CD14-positive monocyte (primary cell): ENCODE measurements at regions not wholly inside any gene's neighbourhood (a gene's known extent, or its start where the extent isn't known, plus 50 kb on each side); places are given as distances from the start of the nearest gene placed in this dataset.

Experiments used
- DNase-seq, 3 donors: peaks; one replicate each; pipeline ENCODE4 v3.0.0-alpha.2; 2011 to 2022
- H2AFZ ChIP-seq: 2 replicates; pipeline ENCODE4 v1.6.0; 2012; ENCODE audit warnings: mild to moderate bottlenecking, low read depth, low read length, inconsistent platforms; ENCODE audit not compliant: insufficient read depth, poor library complexity, severe bottlenecking
- H3K27ac ChIP-seq, 2 donors: 1 replicate in 1 of 2; 2 replicates in 1 of 2; pipeline ENCODE4 v1.5.1; 2012 to 2013; ENCODE audit warnings: low read length in 2 of 2, control low read depth in 1 of 2, inconsistent platforms in 1 of 2, low read depth in 1 of 2, mild to moderate bottlenecking in 1 of 2
- H3K27me3 ChIP-seq, 2 donors: one replicate each; pipeline versions ENCODE4 v1.6.0 to v1.6.1; 2011 to 2013; ENCODE audit warnings: low read length in 2 of 2; ENCODE audit not compliant: control insufficient read depth in 2 of 2, insufficient read depth in 2 of 2
- H3K36me3 ChIP-seq, 2 donors: replicated peaks in 1 of 2; 1 replicate in 1 of 2; 2 replicates in 1 of 2; pipeline versions ENCODE4 v1.5.1 to v1.6.1; 2012 to 2013; ENCODE audit warnings: low read length in 2 of 2, control low read depth in 1 of 2, inconsistent platforms in 1 of 2, mild to moderate bottlenecking in 1 of 2; ENCODE audit not compliant: insufficient read depth in 2 of 2, control insufficient read depth in 1 of 2
- H3K4me1 ChIP-seq, 2 donors: 1 replicate in 1 of 2; 2 replicates in 1 of 2; pipeline versions ENCODE4 v1.5.1 to v1.6.1; 2012 to 2013; ENCODE audit warnings: low read length in 2 of 2, control low read depth in 1 of 2, inconsistent platforms in 1 of 2, mild to moderate bottlenecking in 1 of 2, moderate library complexity in 1 of 2; ENCODE audit not compliant: insufficient read depth in 2 of 2, control insufficient read depth in 1 of 2
- H3K4me2 ChIP-seq: replicated peaks from 2 replicates; pipeline ENCODE3; 2012; ENCODE audit warnings: low read length, moderate library complexity, mild to moderate bottlenecking; ENCODE audit not compliant: poor library complexity, severe bottlenecking; ENCODE audit errors: extremely low read depth
- H3K4me3 ChIP-seq, 3 experiments: fragments of 200-600 bp in 1 of 3; sonication (generic) in 1 of 3; replicated peaks in 1 of 3; 1 replicate in 2 of 3; 2 replicates in 1 of 3; pipeline ENCODE4 v1.5.1; 2011 to 2013; ENCODE audit warnings: low read length in 3 of 3, mild to moderate bottlenecking in 3 of 3, control low read depth in 2 of 3, low read depth in 2 of 3, inconsistent platforms in 1 of 3, moderate library complexity in 1 of 3
- H3K79me2 ChIP-seq: 2 replicates; pipeline ENCODE4 v1.6.0; 2012; ENCODE audit warnings: mild to moderate bottlenecking, control low read depth, inconsistent platforms, low read length, moderate library complexity; ENCODE audit not compliant: insufficient read depth
- H3K9ac ChIP-seq: 2 replicates; pipeline ENCODE4 v1.6.0; 2017; ENCODE audit warnings: low read length, mild to moderate bottlenecking; ENCODE audit not compliant: insufficient read depth, poor library complexity, severe bottlenecking
- H3K9me3 ChIP-seq, 2 donors: replicated peaks in 1 of 2; 1 replicate in 1 of 2; 2 replicates in 1 of 2; pipeline versions ENCODE4 v1.5.1 to v1.6.1; 2012 to 2013; ENCODE audit warnings: low read length in 2 of 2, control low read depth in 1 of 2; ENCODE audit not compliant: control insufficient read depth in 1 of 2, insufficient read depth in 1 of 2
- H4K20me1 ChIP-seq: 2 replicates; pipeline ENCODE4 v1.6.0; 2012; ENCODE audit warnings: mild to moderate bottlenecking, low read length, control low read depth, moderate library complexity; ENCODE audit not compliant: insufficient read depth
- H3K27ac Mint-ChIP-seq, 7 donors: one replicate each; pipeline ENCODE4 v1.8.0; 2020; ENCODE audit warnings: mild to moderate bottlenecking in 7 of 7, mixed read lengths in 7 of 7, moderate library complexity in 6 of 7, inconsistent platforms in 2 of 7
- H3K27me3 Mint-ChIP-seq, 3 donors: one replicate each; pipeline ENCODE4 v1.8.0; 2021 to 2022; ENCODE audit warnings: low read depth in 3 of 3, mild to moderate bottlenecking in 3 of 3, mixed read lengths in 3 of 3, moderate library complexity in 3 of 3, inconsistent platforms in 1 of 3
- H3K36me3 Mint-ChIP-seq, 2 donors: one replicate each; pipeline ENCODE4 v1.8.0; 2020; ENCODE audit warnings: mixed read lengths in 2 of 2, inconsistent platforms in 1 of 2, mild to moderate bottlenecking in 1 of 2
- H3K4me1 Mint-ChIP-seq: one replicate; pipeline ENCODE4 v1.8.0; 2020; ENCODE audit warnings: mild to moderate bottlenecking, mixed read lengths
- H3K4me3 Mint-ChIP-seq, 2 donors: one replicate each; pipeline ENCODE4 v1.8.0; 2020; ENCODE audit warnings: mild to moderate bottlenecking in 2 of 2, mixed read lengths in 2 of 2, moderate library complexity in 1 of 2
- H3K9me3 Mint-ChIP-seq, 7 donors: one replicate each; pipeline ENCODE4 v1.8.0; 2020 to 2022; ENCODE audit warnings: mixed read lengths in 7 of 7, mild to moderate bottlenecking in 6 of 7, moderate library complexity in 6 of 7, inconsistent platforms in 2 of 7
- CTCF ChIP-seq: fragments of 200-600 bp; IDR thresholded peaks from one replicate; pipeline ENCODE4 v1.8.0; 2022; ENCODE audit warnings: antibody characterized with exemption, mild to moderate bottlenecking
- WGBS: methylation state at CpG from one replicate; pipeline ENCODE4 v1.1.5; 2013; ENCODE audit warnings: missing lambda C conversion rate; ENCODE audit not compliant: insufficient coverage; 5-methylcytosine and 5-hydroxymethylcytosine counted together
- intact Hi-C, 2 donors: fragments of 100-400 bp; cut with micrococcal nuclease; formaldehyde crosslinking; loops; one replicate each; pipeline versions ENCODE4 v1.15.0 to v1.15.1; 2023

- Histone ChIP-seq H3K4me3 (no peak overlapping the region), H2AFZ (no peak overlapping the region), H3K4me1 (peaks cover 0 to 4% of the 10 kb centered on the region in 2 donors), H4K20me1 (no peaks in the 10 kb centered on the region), H3K27me3 (no peaks in the 10 kb centered on the region), H3K36me3 (no peaks in the 10 kb centered on the region), H3K4me2 (no peak overlapping the region), H3K79me2 (no peaks in the 10 kb centered on the region), H3K9ac (no peak overlapping the region), H3K27ac (no peak overlapping the region), H3K9me3 (no peaks in the 10 kb centered on the region)
- Mint-ChIP-seq H3K27me3 (peaks cover 0 to 3% (median 2%) of the 10 kb centered on the region in 3 donors), H3K36me3 (no peaks in the 10 kb centered on the region), H3K27ac (no peak overlapping the region), H3K4me3 (no peak overlapping the region), H3K9me3 (peaks cover 0 to 2% (median 0%) of the 10 kb centered on the region in 7 donors), H3K4me1 (peaks cover 5% of the 10 kb centered on the region)
- WGBS, result 60% methylated on average over 1 of the region's 4 CpGs
- intact Hi-C loops, result no loop called here
- no peak for TF ChIP-seq CTCF
- no peak for DNase-seq
These were observed 52.0 kb upstream of the PRSS23 start for GRCh38 chr11:86748296-86748695.

DNA sequence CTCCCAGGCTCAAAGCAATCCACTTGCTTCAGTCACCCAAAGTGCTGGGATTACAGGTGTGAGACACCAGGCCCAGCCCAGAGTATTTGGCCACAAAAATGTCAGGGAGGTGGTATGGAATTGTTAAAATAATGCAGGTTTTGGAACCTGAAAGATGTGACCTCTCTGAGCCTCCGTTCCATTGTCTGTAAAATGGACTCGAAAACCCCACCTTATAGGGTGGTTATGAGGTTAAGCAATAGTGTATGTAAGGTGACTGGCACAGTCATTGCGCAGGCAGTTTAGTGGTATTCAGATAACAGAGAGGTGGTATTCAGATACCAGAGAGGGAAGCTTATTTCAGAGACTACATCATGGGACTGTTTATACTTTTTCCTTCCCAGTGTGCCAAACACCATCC is 52.5 kb upstream of the PRSS23 start:
- H3K79me2 ChIP-seq, result no peaks in the 10 kb centered on the region
- TF ChIP-seq CTCF, result no peak
- intact Hi-C loops, result no loop called here
- peaks cover 0 to 9% of the 10 kb centered on the region in 2 donors for H3K4me1 ChIP-seq
- Mint-ChIP-seq H3K36me3 (no peaks in the 10 kb centered on the region), H3K9me3 (peaks cover 0 to 2% (median 0%) of the 10 kb centered on the region in 7 donors), H3K27ac (no peak overlapping the region), H3K4me3 (no peak overlapping the region), H3K27me3 (peaks cover 0 to 3% (median 2%) of the 10 kb centered on the region in 3 donors), H3K4me1 (peaks cover 8% of the 10 kb centered on the region)
- H4K20me1 ChIP-seq, result no peaks in the 10 kb centered on the region
- no peak overlapping the region for H2AFZ ChIP-seq
- no peak overlapping the region for H3K9ac ChIP-seq
- H3K4me2 ChIP-seq, result no peak overlapping the region
- H3K27me3 ChIP-seq, result no peaks in the 10 kb centered on the region
- H3K36me3 ChIP-seq, result no peaks in the 10 kb centered on the region
- no peak for DNase-seq
- H3K27ac ChIP-seq, result no peak overlapping the region
- no peak overlapping the region for H3K4me3 ChIP-seq
- no CpG with 5 or more reads among the region's 3 CpGs for WGBS
- no peaks in the 10 kb centered on the region for H3K9me3 ChIP-seq
